ENCODE measurements at regions not wholly inside any gene's neighbourhood (a gene's known extent, or its start where the extent isn't known, plus 50 kb on each side); places are given as distances from the start of the nearest gene placed in this dataset.
"Not testable (repeated sequence)": the region's sequence is repeated elsewhere in the genome, so short reads cannot be mapped to it uniquely, and the experiment has no call there.

GRCh38 chr1:47594627-47595026 lies 156.8 kb downstream of the FOXD2 start:
- DNase-seq (ENCODE audit: low read depth, low spot score): no peak

- no peak for DNase-seq (ENCODE audit: low read depth, low spot score)
Observed at GRCh38 chr1:47596328-47596727, 158.5 kb downstream of the FOXD2 start.

- no peak for DNase-seq (ENCODE audit: low read depth, low spot score)
Observed at GRCh38 chr1:47598357-47598756, 160.5 kb downstream of the FOXD2 start.

- no peak for DNase-seq (ENCODE audit: low read depth, low spot score)
Observed at GRCh38 chr1:47599777-47600176, 161.9 kb downstream of the FOXD2 start.

GRCh38 chr1:47602491-47602890 lies 164.6 kb downstream of the FOXD2 start:
- DNase-seq (ENCODE audit: low read depth, low spot score): not testable (repeated sequence)

- not testable (repeated sequence) for DNase-seq (ENCODE audit: low read depth, low spot score)
Observed at GRCh38 chr1:47604869-47605268, 167.0 kb downstream of the FOXD2 start.

- DNase-seq (ENCODE audit: low read depth, low spot score): no peak
Observed at GRCh38 chr1:47608296-47608875, 170.5 kb downstream of the FOXD2 start.

GRCh38 chr1:47611992-47612391 lies 174.1 kb downstream of the FOXD2 start:
- DNase-seq (ENCODE audit: low read depth, low spot score): no peak

- DNase-seq (ENCODE audit: low read depth, low spot score): no peak
Observed at GRCh38 chr1:47612819-47613218, 175.0 kb downstream of the FOXD2 start.

GRCh38 chr1:47616036-47616435 lies 178.2 kb downstream of the FOXD2 start:
- DNase-seq (ENCODE audit: low read depth, low spot score): no peak

GRCh38 chr1:47616906-47617305 lies 179.1 kb downstream of the FOXD2 start:
- no peak for DNase-seq (ENCODE audit: low read depth, low spot score)

GRCh38 chr1:47617381-47618221 lies 179.8 kb downstream of the FOXD2 start:
- DNase-seq (ENCODE audit: low read depth, low spot score): no peak

GRCh38 chr1:47618222-47618720 lies 180.4 kb downstream of the FOXD2 start:
- DNase-seq (ENCODE audit: low read depth, low spot score): no peak

- DNase-seq (ENCODE audit: low read depth, low spot score): no peak
Observed at GRCh38 chr1:47618830-47619229, 181.0 kb downstream of the FOXD2 start.

- DNase-seq (ENCODE audit: low read depth, low spot score): no peak
Observed at GRCh38 chr1:47621483-47621882, 183.6 kb downstream of the FOXD2 start.

GRCh38 chr1:47621977-47622376 lies 184.1 kb downstream of the FOXD2 start:
- no peak for DNase-seq (ENCODE audit: low read depth, low spot score)

- no peak for DNase-seq (ENCODE audit: low read depth, low spot score)
Observed at GRCh38 chr1:47622776-47623556, 185.1 kb downstream of the FOXD2 start.

GRCh38 chr1:47623557-47623940 lies 185.7 kb downstream of the FOXD2 start:
- no peak for DNase-seq (ENCODE audit: low read depth, low spot score)

- DNase-seq (ENCODE audit: low read depth, low spot score): no peak
Observed at GRCh38 chr1:47624531-47624930, 186.7 kb downstream of the FOXD2 start.

GRCh38 chr1:47627016-47627415 lies 189.2 kb downstream of the FOXD2 start:
- DNase-seq (ENCODE audit: low read depth, low spot score): no peak

- no peak for DNase-seq (ENCODE audit: low read depth, low spot score)
Observed at GRCh38 chr1:47627471-47628370, 189.9 kb downstream of the FOXD2 start.

All from activated CD4-positive, CD25-positive, alpha-beta regulatory T cell treated with anti-CD3 and anti-CD28 coated beads, Interleukin-2, amount 50 U/mL, for 16 hours (primary cell).